Hepatocyte (in vitro differentiated cells): ENCODE measurements at regions not wholly inside any gene's neighbourhood (a gene's known extent, or its start where the extent isn't known, plus 50 kb on each side); places are given as distances from the start of the nearest gene placed in this dataset.

Experiments used
- EZH2 ChIP-seq: fragments of 200-600 bp; sonication (generic); IDR thresholded peaks from 2 replicates; pipeline ENCODE4 v1.6.1; 2016; ENCODE audit warnings: antibody characterized with exemption, mild to moderate bottlenecking, borderline replicate concordance
- TF ChIP-seq, protein P1 (sequence below): fragments of 200-600 bp; sonication (generic); IDR thresholded peaks from 2 replicates; pipeline ENCODE4 v1.5.1; 2016; ENCODE audit warnings: antibody characterized with exemption, mild to moderate bottlenecking; ENCODE audit not compliant: poor library complexity

DNA sequence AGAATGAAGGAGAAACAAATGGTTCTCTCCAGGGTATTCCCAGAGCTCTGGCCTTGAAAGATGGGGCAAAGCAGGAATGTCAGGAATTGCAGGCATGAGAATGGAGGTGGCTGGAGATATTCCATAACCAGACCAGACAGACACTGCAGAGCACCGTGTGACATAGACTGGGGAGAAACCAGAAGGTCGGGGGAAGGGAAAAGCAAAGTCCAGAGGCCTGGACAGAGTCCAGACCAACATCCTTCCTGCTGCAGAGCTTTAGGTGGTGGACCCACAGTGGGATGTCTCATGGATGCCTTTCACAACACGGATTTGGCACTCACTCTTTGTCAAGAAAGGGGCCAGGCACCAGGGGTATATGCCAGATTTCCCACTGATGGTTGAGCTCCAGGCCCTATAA, 177.2 kb upstream of the INHBA start:
- TF ChIP-seq, protein P1, sequence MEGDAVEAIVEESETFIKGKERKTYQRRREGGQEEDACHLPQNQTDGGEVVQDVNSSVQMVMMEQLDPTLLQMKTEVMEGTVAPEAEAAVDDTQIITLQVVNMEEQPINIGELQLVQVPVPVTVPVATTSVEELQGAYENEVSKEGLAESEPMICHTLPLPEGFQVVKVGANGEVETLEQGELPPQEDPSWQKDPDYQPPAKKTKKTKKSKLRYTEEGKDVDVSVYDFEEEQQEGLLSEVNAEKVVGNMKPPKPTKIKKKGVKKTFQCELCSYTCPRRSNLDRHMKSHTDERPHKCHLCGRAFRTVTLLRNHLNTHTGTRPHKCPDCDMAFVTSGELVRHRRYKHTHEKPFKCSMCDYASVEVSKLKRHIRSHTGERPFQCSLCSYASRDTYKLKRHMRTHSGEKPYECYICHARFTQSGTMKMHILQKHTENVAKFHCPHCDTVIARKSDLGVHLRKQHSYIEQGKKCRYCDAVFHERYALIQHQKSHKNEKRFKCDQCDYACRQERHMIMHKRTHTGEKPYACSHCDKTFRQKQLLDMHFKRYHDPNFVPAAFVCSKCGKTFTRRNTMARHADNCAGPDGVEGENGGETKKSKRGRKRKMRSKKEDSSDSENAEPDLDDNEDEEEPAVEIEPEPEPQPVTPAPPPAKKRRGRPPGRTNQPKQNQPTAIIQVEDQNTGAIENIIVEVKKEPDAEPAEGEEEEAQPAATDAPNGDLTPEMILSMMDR = no peak
- TF ChIP-seq EZH2 = no peak
